ENCODE measurements at regions not wholly inside any gene's neighbourhood (a gene's known extent, or its start where the extent isn't known, plus 50 kb on each side); places are given as distances from the start of the nearest gene placed in this dataset.

DNA sequence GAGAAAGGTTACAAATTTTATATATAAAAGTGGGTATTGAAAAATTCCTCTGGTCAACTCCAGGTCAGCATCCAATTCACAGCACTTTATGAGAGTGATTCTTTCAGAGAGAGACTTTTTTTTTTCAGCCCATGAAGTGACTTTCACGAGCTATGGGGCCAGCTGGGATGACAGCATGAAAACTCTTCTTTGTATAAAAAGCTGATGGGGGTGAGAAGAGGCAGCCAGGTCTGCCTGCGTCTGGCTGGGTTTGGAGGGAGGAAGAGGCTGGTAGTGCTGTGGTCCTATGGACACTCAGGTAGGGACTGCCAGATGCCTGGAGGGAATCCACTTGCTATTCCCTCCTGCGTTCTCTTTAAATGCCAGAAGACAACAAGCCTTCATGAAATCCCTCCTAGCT lies 250.6 kb downstream of the UTP18 start:
- Mint-ChIP-seq H3K27ac (no peak overlapping the region), H3K4me3 (no peak overlapping the region), H3K4me1 (no peaks in the 10 kb centered on the region), H3K9me3 (no peaks in the 10 kb centered on the region), H3K27me3 (peaks cover 4% of the 10 kb centered on the region), H3K36me3 (ENCODE audit: low read depth) (no peaks in the 10 kb centered on the region)
- ATAC-seq = no peak
- DNase-seq = no peak

DNA sequence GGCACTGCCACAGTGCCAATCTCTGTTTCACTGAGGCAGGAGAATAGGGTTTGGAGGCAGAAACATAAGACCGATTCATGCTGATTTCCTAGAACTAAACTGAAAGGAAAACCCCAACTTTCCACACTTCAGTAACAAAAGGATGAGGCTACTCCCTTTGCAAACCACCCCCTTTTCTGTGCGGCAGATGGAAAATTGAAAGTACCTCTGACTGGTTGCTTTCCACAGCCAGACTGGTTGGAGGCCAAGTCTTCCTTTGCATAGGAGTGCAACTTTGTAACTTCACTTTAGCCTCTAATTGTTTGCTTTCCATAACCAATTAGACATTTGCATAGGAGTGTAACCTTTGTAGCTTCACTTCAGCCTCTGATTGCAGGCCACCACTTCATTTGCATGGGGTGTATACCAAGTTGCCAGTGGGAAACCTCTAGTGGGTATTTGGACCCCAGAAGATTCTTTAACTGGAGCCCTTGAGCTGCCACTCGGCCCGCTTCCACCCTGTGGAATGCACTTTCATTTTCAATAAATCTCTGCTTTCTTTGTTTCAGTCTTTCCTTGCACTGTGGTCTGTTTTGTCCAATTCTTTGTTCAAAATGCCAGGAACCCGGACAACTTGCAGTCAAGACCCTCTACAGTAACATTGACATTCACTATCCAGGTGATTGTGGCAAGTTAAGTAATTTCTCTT lies 252.0 kb downstream of the UTP18 start:
- Mint-ChIP-seq H3K27ac (no peak overlapping the region), H3K27me3 (no peaks in the 10 kb centered on the region), H3K36me3 (ENCODE audit: low read depth) (no peaks in the 10 kb centered on the region), H3K9me3 (no peaks in the 10 kb centered on the region), H3K4me1 (no peaks in the 10 kb centered on the region), H3K4me3 (no peak overlapping the region)
- ATAC-seq (peak; percentile 28), DNase-seq (no peak)

DNA sequence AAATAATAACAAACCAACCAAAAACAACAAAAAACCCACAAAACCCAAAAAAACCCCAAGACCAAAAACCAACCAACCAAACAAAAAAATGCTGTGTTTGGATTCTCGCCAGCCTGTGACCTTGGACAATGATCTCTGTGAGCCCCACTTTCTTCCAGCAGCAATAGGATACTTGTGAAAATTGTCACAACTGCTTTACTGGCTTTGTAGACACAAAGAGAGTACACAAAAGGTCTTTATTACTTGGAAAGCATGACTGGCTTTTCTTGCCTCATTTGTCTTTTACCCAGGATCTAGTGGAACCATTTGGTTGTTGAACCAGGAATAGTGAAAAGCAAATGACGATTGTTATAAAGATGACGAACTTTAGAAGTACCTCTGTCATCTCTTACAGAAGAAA lies 256.6 kb downstream of the UTP18 start:
- H3K4me1 Mint-ChIP-seq = no peaks in the 10 kb centered on the region
- DNase-seq (no peak), ATAC-seq (no peak)
- no peaks in the 10 kb centered on the region for H3K36me3 Mint-ChIP-seq (ENCODE audit: low read depth)
- H3K4me3 Mint-ChIP-seq = no peak overlapping the region
- no peaks in the 10 kb centered on the region for H3K9me3 Mint-ChIP-seq
- no peak overlapping the region for H3K27ac Mint-ChIP-seq
- peaks cover 2% of the 10 kb centered on the region for H3K27me3 Mint-ChIP-seq

DNA sequence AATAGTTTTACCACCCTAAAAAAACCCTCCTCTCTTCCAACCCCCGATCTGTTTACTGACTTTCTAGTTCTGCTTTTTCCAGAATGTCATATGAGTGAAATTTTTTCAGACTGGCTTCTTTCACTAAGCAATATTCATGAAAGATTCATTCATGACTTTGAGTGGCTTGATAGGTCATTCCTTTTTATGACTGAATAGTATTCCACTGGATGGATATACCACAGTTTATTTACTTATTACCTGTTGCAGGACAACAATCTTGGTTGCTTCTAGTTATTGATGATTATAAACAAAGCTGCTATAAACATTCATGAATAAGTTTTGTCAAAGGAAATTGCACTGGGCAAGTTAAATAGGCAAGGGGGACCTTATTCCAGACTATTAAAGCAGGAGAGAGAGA lies 264.2 kb downstream of the UTP18 start:
- Mint-ChIP-seq H3K27ac (no peak overlapping the region), H3K4me1 (no peaks in the 10 kb centered on the region), H3K27me3 (peaks cover 3% of the 10 kb centered on the region)

DNA sequence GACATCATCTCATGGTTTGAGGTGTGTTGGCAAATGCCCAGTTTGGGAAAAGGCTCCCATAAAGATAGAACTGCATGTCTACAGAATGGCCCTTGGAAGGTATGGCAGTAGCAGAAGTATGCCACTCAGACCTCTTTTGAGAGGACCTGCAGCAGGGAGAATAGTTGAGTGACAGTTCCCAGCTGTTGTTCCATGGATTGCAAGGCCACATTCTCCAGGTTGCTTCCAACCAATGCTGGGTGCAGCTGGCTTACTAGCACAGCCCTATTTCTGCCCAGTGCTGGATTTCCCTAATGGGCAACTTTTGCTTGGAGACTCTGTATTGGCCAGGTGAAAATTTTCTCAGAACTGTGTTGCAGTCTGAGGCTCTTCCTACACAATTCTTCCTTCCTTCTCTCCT lies 266.2 kb downstream of the UTP18 start:
- Mint-ChIP-seq H3K36me3 (ENCODE audit: low read depth) (no peaks in the 10 kb centered on the region), H3K4me1 (no peaks in the 10 kb centered on the region), H3K4me3 (no peak overlapping the region), H3K9me3 (peaks cover 6% of the 10 kb centered on the region), H3K27ac (no peak overlapping the region), H3K27me3 (peaks cover 3% of the 10 kb centered on the region)
- ATAC-seq (no peak), DNase-seq (no peak)

More for the DNA sequence above, 264.2 kb downstream of the UTP18 start:
- H3K4me3 Mint-ChIP-seq = no peak overlapping the region
- H3K36me3 Mint-ChIP-seq (ENCODE audit: low read depth) = no peaks in the 10 kb centered on the region
- no peak for ATAC-seq
- peaks cover 6% of the 10 kb centered on the region for H3K9me3 Mint-ChIP-seq
- no peak for DNase-seq

DNA sequence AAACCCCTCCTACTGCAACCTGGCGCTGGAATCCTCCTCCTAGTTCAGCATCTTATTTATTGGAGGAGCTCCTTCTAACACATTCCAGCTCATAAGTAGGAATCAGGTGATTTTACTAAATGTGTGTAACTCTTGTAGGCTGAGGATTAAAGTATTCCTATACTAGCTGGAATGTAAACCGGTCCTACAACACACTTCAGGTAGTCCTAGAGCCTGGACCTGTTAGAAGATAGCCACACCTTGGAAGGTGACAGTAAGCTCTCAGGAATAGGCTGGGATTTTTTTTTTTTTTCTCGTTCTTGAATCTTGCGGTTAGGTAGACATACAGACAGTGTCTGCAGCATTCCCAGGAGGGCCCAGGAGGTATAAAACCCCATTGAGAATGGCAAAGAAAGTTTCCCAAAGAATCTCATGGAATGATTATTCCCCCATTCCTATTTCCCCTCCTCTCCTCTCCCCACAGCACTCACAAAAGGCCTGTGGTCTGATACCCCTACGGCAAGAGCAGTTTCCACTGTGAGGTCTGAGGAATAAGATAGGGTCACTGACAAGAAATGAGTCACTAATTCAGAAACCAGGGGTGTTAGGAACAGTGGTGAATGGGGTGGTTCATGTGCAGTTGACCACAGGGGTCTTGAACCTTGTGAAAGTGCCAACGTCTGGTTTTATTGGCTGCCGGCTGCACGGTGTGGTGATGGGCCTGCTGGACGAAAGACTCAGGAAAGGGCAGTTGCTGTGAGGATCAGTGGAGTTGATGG lies 267.1 kb downstream of the UTP18 start:
- DNase-seq (no peak), ATAC-seq (no peak)
- Mint-ChIP-seq H3K36me3 (ENCODE audit: low read depth) (no peaks in the 10 kb centered on the region), H3K9me3 (peaks cover 6% of the 10 kb centered on the region), H3K27ac (no peak overlapping the region), H3K4me1 (no peaks in the 10 kb centered on the region), H3K4me3 (no peak overlapping the region), H3K27me3 (no peaks in the 10 kb centered on the region)

DNA sequence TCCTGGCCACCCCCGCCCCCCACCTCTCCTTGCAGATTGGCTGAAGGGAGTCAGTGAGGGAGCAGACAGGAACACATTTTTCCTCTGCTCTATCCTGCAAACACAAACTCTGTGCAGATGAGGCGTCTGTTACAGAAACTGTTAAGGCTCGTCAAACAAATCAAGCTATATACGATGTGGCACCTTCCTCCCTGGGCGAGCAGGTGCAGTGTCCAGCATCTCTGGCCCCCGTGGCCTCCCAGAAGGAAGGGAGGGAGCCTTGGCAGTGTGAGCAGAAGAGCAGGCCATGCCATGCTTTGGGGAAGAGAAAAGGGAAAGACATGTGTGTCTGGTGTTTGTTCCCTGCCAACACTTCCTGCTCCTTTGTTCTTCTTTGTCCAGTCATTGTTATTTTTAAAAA lies 267.8 kb downstream of the UTP18 start:
- no peak for DNase-seq
- H3K27ac Mint-ChIP-seq = no peak overlapping the region
- peaks cover 6% of the 10 kb centered on the region for H3K9me3 Mint-ChIP-seq
- no peaks in the 10 kb centered on the region for H3K27me3 Mint-ChIP-seq
- ATAC-seq = no peak
- no peaks in the 10 kb centered on the region for H3K36me3 Mint-ChIP-seq (ENCODE audit: low read depth)
- no peak overlapping the region for H3K4me3 Mint-ChIP-seq
- H3K4me1 Mint-ChIP-seq = no peaks in the 10 kb centered on the region

DNA sequence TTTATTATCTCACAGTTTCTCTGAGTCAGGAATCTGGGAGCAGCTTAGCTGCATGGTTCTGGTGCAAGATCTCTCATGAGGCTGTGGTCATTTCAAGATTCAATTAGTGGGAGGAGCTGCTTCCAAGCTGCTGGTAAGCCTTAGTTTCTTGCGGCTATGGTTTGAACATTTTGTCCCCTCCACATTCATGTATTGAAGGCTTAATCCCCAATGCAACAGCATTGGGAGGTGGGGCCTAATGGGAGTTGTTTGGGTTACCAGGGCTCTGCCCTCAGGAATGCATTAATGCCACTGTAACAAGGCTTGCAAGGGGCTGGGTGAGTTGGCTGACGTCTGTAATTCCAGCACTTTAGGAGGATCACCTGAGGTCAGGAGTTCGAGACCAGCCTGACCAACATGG lies 272.9 kb downstream of the UTP18 start:
- DNase-seq (no peak), ATAC-seq (no peak)
- Mint-ChIP-seq H3K4me1 (no peaks in the 10 kb centered on the region), H3K9me3 (no peaks in the 10 kb centered on the region), H3K27me3 (no peaks in the 10 kb centered on the region), H3K4me3 (no peak overlapping the region), H3K36me3 (ENCODE audit: low read depth) (no peaks in the 10 kb centered on the region), H3K27ac (no peak overlapping the region)

DNA sequence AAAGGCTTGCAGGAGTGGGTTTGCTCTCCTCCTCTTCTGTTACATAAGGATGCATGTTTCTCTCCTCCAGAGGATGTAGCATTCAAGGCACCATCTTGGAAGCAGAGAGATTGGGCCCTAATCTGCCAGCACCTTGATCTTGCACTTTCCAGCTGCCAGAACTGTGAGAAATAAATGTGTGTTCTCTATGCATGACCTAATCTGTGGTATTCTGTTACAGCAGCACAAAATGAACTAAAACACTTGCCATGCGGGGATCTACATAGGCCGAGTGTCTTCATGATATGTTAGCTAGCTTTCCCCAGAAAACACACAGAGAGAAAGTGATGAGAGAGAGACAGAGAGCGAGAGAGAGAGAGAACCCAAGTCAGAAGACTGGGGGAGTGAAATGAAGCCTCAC lies 273.5 kb downstream of the UTP18 start:
- Mint-ChIP-seq H3K36me3 (ENCODE audit: low read depth) (no peaks in the 10 kb centered on the region), H3K27me3 (no peaks in the 10 kb centered on the region), H3K4me3 (no peak overlapping the region), H3K9me3 (no peaks in the 10 kb centered on the region), H3K4me1 (no peaks in the 10 kb centered on the region), H3K27ac (no peak overlapping the region)
- DNase-seq (no peak), ATAC-seq (no peak)

DNA sequence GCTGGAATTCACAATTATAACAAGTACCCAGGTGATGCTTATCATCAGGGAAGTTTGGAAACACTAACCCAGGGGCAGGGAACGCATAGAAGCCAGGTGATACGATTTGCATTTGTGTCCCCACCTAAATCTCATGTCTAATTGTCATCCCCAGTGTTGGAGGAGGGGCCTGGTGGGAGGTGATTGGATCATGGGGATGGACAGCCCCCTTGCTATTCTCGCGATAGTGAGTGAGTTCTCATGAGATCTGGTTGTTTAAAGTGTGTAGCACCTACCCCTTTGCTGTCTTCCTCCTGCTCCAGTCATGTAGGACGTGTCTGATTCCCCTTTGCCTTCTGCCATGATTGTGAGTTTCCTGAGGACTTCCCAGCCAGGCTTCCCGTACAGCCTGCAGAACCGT lies 276.3 kb downstream of the UTP18 start:
- Mint-ChIP-seq H3K27ac (no peak overlapping the region), H3K9me3 (no peaks in the 10 kb centered on the region), H3K36me3 (ENCODE audit: low read depth) (no peaks in the 10 kb centered on the region), H3K27me3 (no peaks in the 10 kb centered on the region), H3K4me3 (no peak overlapping the region), H3K4me1 (peaks cover 8% of the 10 kb centered on the region)
- ATAC-seq = no peak
- no peak for DNase-seq

DNA sequence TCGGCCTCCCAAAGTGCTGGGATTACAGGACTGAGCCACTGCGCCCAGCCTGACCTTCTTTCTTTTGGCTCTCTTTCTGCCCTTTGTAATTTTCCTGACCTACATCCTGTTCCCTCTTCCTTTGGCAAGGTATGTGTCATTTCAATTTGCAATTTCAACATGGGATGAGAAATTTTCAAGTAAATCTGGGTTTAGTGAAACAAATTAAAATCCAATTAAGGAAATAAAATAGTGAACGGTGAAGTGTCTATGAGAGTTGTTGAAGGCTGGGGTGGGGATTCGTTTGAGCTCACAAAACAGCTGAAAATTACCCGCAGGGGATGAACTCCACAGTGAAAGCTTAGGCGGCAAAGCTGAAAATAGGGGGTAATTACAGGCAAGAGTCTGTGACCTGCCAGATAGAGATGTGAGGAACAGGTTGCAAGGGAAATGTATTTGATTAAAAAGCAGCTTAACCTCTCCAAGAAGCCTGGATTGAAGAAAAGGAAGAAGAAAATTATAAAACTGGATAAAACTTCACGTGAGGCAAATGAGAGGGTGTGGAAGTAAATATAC lies 277.7 kb downstream of the UTP18 start:
- DNase-seq (no peak), ATAC-seq (no peak)
- H3K4me1 Mint-ChIP-seq = peaks cover 8% of the 10 kb centered on the region
- H3K9me3 Mint-ChIP-seq = no peaks in the 10 kb centered on the region
- H3K4me3 Mint-ChIP-seq = no peak overlapping the region
- no peaks in the 10 kb centered on the region for H3K27me3 Mint-ChIP-seq
- H3K27ac Mint-ChIP-seq = no peak overlapping the region
- no peaks in the 10 kb centered on the region for H3K36me3 Mint-ChIP-seq (ENCODE audit: low read depth)

DNA sequence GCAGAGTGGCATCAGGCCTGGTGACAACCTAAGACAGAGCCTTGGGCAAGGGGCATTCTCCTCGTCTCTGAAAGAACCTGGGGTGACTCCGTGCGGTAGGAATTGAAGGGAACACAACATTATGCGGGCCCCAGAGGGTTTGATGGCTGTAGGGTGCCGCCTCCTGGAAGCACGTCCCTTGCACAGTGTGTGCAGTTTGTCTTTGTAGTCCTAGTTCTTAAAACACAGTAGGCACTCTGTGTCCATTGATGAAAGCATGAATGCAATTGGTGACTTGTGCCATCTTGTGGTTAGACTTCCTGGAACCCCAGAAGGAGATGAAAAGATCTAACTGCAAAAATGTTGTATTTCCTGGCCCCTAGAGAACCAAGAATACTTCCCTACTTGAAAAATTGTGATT lies 279.8 kb downstream of the UTP18 start:
- H3K27ac Mint-ChIP-seq = no peak overlapping the region
- H3K36me3 Mint-ChIP-seq (ENCODE audit: low read depth) = no peaks in the 10 kb centered on the region
- no peak for ATAC-seq
- H3K4me1 Mint-ChIP-seq = peaks cover 8% of the 10 kb centered on the region
- H3K9me3 Mint-ChIP-seq = no peaks in the 10 kb centered on the region
- H3K27me3 Mint-ChIP-seq = no peaks in the 10 kb centered on the region
- DNase-seq = no peak
- no peak overlapping the region for H3K4me3 Mint-ChIP-seq

DNA sequence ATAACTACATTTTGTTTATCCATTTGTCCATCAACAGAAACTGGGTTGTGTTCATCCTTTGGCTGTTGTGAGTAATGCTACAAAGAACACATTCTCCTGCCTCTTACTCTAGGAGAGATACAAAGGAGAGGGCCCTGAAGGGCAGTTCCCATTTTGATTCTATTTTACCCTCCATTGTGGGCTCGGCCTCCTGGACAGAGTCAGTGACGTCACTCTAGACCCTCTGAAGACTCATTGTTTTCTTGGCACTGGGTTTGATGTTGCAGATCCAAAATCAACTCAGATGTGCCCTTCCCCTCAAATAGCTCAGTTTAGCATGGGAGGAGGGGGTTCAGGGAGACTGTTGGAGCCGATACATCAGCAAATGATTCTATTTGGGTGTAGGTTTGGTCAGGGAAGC lies 280.9 kb downstream of the UTP18 start:
- Mint-ChIP-seq H3K4me3 (no peak overlapping the region), H3K4me1 (peaks cover 8% of the 10 kb centered on the region), H3K27ac (no peak overlapping the region), H3K36me3 (ENCODE audit: low read depth) (no peaks in the 10 kb centered on the region), H3K9me3 (no peaks in the 10 kb centered on the region), H3K27me3 (no peaks in the 10 kb centered on the region)
- no peak for DNase-seq
- no peak for ATAC-seq

DNA sequence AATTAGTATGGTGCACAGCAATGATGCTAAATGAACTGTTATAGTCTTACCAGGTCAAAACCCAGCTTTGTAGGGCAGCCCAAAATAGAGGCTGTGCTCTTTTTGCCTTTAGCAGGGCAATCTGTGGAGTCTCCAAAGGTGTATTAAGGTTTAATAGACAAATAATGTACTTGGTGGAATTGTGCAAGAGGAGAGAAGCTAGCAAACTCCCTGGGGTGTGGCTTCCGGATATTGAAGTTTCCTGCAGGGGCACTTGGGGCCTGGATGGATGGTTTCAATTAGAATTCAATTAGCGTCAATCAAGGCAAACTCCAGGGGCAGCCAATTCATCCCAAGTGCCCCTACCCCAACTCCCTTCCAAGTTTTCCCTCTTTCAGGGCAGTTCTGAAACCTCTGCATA lies 285.8 kb downstream of the UTP18 start:
- Mint-ChIP-seq H3K4me3 (no peak overlapping the region), H3K4me1 (no peaks in the 10 kb centered on the region), H3K27ac (no peak overlapping the region), H3K36me3 (ENCODE audit: low read depth) (no peaks in the 10 kb centered on the region), H3K27me3 (peaks cover 5% of the 10 kb centered on the region), H3K9me3 (no peaks in the 10 kb centered on the region)
- no peak for DNase-seq
- no peak for ATAC-seq

DNA sequence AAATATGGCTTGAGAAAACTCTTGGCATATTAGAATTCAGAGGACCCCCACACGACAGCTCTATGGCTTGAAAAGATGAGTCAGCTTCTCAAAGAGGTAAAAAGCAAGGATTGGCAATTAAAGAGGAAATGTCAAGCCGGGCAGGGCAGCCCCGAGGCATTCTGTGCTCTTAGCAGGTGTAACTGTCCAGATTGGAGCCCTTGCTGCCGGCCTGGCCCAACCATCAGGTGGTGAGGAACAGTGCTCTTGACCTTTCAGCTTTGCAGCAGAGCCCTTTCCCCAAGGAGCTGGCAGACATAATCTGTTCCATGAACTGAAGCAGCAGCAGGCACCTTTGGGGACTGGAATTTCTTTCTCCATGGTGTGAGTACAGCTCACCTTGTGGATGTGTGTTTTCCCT lies 287.8 kb downstream of the UTP18 start:
- no peak overlapping the region for H3K4me3 Mint-ChIP-seq
- H3K9me3 Mint-ChIP-seq = no peaks in the 10 kb centered on the region
- H3K27ac Mint-ChIP-seq = no peak overlapping the region
- ATAC-seq (no peak), DNase-seq (no peak)
- H3K27me3 Mint-ChIP-seq = peaks cover 11% of the 10 kb centered on the region
- H3K36me3 Mint-ChIP-seq (ENCODE audit: low read depth) = no peaks in the 10 kb centered on the region
- no peaks in the 10 kb centered on the region for H3K4me1 Mint-ChIP-seq
